Epidermal melanocyte (primary cell): ENCODE measurements at regions not wholly inside any gene's neighbourhood (a gene's known extent, or its start where the extent isn't known, plus 50 kb on each side); places are given as distances from the start of the nearest gene placed in this dataset.

Experiments
- DNase-seq: peaks from one replicate; pipeline ENCODE4 v3.0.0; 2011; ENCODE audit warnings: low spot score; ENCODE audit not compliant: insufficient read length

DNA sequence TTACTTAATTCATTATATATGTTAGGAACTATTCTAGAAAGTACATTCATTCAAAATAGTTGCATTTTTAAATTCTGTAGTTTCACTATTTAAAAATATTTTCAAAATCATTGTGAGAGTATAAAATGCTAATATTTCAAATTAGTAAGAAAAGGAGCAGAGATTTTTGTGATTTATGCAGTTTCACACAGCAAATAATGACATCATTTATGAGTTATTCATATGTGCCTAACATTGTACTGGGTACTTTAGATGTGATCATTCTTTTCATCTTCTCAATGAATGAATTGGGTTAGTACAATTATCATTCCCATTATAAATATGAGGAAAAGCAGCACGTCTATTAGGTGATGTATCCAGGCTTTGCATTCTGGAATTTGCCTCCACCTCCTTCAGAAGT is 1451.0 kb upstream of the IGFBP7 start:
- DNase-seq, result no peak

DNA sequence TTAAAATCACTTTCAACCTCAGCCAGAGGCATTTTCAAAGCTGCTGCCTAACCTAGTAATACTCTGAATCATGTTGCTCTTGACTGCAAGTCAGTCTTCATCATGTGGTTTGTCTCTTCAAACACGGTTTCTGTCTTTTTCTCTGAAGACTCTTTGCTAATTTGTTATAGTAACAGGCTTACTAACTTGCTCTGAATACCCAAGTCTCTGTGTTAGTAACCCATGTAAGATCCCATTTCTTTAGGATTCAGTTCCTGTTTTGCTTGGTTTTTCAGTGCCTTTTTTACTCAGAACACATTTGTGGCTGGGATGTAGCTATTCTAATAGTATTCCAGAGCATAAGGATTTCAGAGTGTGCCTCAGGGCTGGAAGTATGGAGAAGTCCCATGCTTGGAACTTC is 1450.6 kb upstream of the IGFBP7 start:
- no peak for DNase-seq

DNA sequence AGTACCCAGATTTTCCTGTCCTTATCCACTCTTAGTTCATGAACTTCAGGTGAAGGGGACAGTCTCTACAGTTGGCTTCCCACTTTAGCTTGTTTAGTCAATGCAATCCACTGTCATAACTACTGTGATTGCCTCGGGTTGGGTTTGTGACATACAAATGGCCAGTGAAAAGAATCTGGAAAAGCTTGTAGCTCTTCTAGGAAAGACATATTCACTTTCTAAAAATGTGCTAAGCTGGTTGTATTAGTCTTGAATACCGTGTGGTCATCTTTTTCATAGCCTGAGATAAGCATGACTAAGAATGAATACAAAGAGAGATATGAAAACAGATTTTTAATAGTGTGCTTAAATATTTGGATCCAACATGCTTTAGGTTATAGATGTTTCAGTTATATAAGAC is 1443.5 kb upstream of the IGFBP7 start:
- no peak for DNase-seq

DNA sequence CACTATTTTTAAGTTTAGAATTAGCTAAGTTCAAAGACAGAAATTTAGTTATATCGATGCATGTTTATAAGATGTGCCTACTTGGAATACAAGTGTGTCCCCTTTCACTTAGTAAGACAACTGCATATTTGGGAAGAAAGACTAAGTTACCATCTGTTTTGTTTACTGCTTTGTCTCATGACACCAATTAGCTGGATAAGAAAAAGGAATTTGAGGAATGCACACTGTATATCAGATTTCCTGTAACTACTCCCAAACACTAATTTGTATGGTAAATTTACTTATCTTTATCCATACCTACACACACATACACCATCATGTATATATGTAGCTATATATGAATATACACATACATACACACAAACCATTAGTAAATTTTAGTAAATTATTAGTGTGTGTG is 1442.8 kb upstream of the IGFBP7 start:
- DNase-seq, result no peak

DNA sequence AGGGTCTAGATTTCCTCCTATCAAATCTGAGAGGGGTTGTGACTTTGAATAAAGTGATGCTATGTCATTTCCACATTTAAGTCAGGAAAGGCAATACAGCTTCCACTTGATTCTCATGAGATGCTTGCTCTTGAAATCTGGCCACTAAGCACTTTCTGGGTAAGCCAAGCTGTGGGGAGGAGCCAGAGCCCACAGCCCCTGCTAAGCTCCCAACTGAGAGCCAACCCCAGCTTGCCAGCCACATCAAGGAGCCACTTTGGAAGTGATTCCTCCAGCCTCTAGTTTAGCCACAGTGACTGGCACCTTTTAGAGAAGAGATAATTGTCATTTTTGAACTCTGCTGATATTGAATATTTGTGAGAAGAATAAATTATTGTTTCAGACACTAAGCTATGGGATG is 1441.5 kb upstream of the IGFBP7 start:
- DNase-seq, result no peak

DNA sequence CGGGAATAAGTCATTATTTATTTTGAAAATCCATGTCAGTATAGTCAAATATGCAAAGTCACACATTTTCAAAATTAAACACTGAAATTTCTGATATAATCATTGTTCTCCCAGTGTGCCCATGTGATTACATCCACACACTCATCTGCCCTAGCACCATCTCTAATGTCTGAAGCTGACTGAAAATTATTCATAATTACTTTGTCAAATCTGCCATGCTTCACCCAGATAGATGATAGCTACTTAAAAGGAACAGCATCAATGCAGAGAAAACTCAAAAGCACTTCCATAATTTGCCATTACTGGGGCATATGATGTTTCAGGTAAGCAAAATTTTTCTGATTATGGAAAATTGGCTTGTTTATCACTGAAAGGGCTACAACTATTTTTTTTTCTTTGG is 1433.3 kb upstream of the IGFBP7 start:
- no peak for DNase-seq

DNA sequence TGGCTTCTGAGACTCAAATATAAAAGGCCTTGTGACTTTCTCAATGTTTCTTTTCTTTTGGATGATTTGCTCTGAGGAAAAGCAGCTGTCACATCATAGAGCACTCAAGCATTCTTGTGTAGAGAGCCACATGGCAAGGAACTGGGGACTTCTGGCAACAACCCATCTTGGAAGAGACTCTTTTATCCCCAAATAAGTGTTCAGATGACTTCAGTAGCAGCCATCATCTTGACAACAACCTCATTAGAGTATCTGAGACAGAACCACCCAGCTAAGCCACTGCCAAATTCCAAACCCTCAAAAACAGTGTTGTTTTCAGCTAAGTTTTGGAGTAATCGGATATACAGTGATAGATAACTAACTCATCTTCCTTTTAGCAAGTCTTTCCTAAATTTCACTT is 1431.7 kb upstream of the IGFBP7 start:
- no peak for DNase-seq

DNA sequence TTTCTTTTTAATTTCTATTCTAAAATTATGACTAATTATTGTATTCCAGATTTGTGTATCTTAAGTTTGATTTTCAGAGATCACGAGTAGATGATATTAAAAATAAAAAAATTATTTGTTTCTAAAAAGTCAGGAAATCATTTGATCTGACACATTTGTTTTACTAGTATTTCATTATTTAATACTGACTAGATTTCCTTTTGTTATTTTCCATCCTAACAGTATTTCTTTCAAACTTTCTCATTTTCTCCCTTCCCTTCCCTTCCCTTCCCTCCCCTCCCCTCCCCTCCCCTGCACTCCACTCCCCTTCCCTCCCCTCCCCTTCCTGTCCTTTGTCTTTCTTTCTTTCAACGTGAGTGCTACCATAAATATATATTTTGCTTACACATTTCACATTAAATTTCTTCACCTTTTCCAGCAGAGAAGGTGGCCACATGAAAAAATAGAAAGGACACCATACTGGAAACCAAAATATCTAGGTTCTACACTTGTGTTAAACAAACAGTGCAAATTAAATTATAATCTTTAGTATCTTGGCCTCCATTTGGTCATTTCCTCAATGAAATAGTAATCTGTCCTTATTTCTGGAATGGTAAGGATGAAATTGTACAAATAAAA is 1412.7 kb upstream of the IGFBP7 start:
- no peak for DNase-seq

DNA sequence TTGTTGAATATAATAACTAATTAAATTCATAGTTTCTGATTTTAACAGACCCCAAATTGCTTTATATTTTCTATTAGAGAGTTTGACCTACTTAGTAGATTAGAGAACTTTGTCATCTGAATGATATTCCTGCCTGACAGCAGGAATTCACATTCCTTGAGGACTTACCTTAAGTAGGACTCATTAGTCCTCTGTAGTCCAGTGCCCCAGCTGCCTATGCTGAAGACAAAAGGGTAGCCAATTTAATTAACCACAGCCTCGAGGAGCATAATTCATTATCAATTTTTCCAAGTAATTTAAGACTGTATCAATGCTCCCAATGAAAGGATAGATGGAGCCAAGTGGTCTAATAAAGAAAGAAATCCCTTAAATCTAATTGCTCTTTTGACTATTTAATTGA is 1405.0 kb upstream of the IGFBP7 start:
- DNase-seq, result no peak

DNA sequence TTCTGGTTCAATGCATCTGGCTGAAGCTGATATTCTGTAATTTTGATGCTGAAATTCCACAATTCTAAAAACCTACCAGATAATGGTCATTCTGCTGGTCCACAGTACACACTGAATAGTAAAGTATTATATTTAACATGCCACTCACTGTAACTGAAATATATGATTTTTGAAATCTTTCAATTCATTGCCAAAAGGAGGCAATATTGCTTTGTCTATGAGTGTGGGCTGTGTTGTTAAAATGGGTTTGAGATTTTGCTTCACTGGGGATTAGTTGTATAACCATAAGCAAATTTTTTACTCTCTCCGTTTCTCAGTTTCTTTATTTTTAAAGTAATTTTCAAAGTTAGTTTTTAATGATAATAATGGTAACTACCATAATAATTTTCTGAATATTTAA is 1404.1 kb upstream of the IGFBP7 start:
- no peak for DNase-seq

DNA sequence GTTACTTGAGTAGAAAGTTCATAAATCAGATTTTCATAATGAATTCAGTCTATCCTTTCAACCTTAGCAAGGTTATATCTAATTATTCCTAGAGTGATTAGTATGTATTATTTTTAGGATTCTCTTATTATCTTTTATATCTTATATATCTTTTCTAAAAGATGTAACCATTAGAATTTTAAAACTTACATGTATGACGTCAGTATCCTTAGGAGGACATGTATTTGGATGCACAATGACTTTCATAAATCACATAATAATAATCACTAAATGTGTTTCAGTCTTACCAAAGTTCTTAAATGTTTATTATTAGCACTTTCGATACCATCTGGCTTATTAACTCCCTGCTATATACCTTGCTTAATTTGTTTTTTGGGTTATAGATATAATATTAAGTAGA is 1400.5 kb upstream of the IGFBP7 start:
- DNase-seq, result no peak

DNA sequence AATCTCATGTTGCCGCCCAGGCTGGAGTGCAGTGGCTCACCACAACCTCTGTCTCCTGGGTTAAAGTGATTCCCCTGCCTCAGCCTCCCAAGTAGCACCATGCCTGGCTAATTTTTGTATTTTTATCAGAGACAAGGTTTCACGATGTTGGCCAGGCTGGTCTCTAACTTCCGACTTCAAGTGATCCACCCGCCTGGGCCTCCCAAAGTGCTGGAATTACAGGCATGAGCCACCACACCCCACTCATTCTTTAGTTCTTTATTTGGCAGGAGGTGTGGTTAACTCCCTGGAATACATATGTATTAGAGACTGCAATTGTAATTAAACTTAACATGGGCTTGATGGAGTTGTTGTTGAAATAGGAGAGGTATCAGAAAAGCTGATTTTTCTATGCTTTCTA is 1396.9 kb upstream of the IGFBP7 start:
- DNase-seq, result no peak

DNA sequence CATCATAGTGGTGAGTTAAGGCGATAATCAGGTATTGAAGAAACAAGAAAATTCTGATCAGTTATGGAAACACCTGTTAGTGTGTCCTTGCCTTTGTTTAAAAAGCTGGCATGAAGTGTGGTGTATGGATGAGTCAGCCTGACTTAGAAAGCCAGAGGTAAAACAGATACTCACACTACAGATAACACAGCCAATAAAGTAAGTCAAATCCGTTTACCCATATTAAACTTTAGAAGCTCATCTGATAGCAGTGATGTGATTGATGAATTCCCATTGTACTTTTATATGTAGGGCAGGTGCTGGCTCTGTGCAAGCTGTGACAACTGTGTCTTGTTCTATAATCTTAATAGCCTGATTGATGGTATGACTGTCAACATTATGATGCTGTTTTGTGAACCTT is 1392.7 kb upstream of the IGFBP7 start:
- no peak for DNase-seq

DNA sequence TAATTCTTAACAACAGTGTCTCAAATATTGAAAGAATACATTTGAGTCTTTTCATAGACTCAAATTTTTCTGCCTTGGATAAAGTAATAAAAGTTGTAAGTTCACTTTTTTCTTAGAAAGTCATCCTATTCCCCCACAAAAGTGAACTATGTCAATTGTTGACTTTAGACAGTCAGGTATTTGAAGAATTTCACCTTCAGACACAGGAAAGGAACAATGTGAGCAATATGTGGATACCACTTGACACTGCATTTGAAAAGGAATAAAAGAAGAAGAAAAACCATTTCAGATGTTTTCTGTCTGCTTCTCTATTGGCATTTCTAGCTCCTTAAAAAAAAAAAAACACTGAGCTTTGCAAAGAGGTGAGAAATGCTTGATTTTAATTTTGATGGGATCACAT is 1389.0 kb upstream of the IGFBP7 start:
- DNase-seq, result no peak

DNA sequence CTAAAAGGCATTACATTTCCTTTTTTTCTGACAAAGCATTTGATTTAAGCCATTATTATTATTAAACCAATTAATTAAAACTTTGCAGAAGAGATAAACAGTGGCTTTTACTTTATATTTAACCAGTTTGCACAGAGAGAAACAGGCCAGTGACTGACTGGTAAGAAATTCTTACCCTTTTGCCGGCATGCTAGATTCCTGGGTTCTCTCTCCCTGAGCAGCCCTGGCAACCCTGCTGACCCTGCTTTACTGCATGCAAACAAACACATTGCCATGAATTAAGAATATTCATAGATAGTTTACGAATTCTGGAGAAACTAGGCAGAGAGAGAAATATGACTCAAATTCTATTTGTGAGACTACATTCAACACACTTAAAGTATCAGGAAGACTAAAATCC is 1381.4 kb upstream of the IGFBP7 start:
- DNase-seq, result no peak

DNA sequence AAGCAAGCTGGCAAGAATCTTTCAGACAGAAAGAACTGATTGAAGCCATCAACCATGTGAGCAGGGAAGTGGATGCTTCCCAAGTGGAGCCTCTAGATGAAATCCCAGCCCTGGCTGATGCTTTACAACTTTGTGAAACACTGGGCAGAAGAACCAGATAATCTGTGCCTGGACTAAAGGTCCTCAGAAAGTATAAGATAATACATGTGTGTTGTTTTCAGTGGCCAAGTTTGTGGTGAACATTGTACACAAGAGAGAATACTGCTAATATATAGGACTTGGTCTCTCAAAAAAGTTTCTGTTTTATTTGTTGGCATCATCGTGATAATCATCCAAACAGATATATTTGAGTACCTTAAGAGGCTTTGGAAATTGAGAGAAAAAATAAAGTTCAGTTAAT is 1367.8 kb upstream of the IGFBP7 start:
- no peak for DNase-seq

DNA sequence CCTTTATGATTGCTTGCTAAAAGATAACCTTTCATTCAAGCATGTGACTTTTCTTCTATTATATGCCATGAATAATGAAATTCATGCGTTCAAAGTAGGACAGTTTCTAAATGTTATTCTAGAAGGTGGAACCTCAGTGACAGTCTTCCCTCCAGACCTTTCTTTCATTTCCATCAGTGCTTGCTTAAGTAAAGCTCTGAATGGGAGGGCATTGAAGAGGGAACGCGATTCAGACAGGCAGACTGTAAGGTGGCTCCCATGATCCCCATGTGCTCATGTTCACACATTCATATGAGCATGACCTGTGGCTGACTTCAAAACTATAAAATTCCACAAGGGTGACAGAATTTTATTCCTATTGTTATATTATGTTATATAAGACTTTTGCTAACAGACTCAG is 1367.3 kb upstream of the IGFBP7 start:
- no peak for DNase-seq

DNA sequence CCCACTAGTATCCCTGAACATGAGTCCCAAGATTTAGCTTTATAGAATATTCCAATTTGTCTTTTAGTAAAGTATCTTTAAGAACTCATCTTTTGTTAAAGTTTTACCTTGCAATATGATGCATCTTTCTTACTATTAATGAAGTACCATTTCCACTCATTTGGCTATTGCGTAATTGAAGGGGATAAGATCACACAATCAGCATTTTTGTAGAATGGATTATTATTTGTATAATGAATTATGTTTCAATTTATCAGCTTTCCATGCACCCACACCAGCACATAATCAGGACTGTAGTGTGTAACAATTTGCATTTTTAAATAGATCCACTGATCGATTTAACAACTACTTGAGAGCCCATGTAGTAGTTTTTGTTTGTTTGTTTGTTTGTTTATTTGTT is 1364.9 kb upstream of the IGFBP7 start:
- no peak for DNase-seq

DNA sequence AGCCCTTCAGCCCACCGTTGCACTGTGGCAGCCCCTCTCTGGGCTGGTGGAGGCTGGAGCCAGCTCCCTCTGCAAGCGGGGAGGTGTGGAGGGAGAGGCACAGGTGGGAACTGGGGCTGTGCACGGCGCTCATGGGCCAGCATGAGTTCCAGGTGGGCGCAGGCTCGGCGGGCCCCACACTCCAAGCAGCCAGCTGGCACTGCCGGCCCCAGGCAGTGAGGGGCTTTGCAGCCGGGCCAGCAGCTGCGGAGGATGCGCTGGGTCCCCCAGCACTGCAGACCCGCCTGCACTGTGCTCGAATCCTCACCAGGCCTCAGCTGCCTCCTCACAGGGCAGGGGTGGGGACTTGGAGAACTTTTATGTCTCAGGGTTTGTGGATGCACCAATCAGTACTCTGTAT is 1354.8 kb upstream of the IGFBP7 start:
- DNase-seq, result no peak

DNA sequence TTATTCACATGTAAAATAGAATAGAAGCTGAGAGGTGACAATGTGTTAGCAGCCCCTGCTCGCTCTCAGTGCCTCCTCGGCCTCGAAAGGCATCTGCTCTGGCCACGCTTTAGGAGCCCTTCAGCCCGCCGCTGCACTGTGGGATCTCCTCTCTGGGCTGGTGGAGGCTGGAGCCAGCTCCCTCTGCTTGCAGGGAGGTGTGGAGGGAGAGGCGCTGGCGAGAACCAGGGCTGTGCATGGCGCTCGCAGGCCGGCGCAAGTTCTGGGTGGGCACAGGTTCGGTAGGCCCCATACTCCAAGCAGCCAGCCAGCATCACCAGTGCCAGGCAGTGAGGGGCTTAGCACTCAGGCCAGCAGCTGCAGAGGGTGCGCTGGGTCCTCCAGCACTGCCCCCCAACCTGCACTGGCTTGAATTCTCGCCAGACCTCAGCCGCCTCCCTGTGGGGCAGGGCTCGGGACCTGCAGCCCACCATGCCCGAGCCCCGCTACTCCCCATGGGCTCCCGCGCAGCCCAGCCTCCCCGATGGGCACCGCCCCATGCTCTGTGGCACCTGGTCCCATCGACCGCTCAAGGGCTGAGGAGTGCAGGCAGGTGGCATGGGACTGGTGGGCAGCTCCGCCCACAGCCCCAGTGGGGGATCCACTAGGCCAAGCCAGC is 1346.7 kb upstream of the IGFBP7 start:
- DNase-seq, result no peak

DNA sequence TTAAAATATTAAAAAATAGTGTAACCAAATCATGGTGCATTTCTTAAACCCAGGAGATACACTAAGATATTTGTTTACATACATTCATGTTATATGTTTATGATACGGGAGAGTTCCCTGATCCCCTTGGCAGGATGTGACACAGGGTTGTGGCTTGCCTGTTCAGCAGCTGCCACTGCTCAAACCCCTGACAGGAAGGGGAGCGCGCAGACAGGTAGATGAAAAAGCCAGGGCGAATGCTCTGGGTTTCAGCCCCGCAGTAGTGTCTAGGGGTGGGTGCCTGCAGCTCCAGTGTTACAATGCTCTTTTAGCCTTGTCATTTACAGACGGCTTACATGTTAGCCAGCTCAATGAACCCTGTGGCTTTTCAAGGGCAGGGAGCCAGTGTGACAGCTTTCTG is 1343.8 kb upstream of the IGFBP7 start:
- DNase-seq, result no peak

DNA sequence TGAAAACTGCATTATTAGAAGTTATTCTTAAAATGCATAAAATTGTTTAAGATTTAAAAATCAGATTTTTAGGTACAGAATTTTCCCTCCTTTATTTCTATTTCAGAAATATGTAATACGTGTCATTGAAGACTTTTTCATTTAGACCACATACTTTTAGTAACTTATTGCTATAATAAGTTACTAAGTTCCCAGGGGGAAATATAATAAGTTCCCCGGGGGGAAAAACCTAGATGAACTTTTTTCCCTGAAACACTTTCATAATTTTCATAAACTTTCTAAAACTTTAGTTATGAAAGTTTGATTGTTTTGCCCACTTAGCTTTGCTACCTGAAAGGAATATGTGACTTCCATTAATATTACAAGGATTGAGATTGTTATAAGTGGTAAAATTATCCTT is 1341.5 kb upstream of the IGFBP7 start:
- DNase-seq, result no peak

DNA sequence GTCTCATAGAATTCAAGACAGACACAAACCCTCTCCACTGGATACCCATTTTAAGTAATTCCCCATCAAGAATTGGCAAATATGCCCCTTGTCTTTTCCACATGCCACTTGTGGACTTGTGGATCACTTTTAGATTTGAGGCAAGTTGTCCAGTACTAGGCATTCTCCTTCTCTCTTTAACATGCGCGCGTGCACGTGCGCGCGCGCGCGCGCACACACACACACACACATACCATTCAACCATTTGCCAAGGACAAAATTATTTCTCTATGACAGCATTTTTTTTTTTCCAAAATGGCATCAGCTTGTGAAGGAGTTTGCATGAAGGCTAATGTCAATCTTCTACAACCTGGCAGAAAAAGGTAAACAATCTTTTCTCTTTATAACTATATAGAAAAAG is 1325.7 kb upstream of the IGFBP7 start:
- DNase-seq, result no peak

DNA sequence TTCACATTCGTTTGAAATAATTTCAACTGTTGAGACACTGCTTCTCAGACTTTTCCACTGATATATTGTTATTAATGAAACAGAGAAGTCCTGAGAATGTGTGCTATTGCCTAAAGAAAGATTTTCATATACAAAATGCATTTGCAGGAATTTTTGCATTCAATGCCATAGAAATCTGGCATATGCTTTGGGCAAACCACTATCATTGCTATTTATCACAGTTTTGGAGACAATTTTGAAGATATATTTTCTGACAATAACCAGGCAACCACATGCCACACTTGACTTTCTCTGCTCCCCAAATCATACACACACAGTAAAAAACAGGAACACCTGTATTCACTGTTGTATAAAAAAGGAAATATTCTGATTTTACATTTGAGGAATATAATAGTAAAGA is 1303.7 kb upstream of the IGFBP7 start:
- no peak for DNase-seq
